HEK293T (cell line): ENCODE measurements at regions not wholly inside any gene's neighbourhood (a gene's known extent, or its start where the extent isn't known, plus 50 kb on each side); places are given as distances from the start of the nearest gene placed in this dataset.

Experiments
- ARNT ChIP-seq: fragments of 450-650 bp; IDR thresholded peaks from 2 replicates; pipeline ENCODE4 v1.6.1; 2017; ENCODE audit warnings: mild to moderate bottlenecking
- CTBP1 ChIP-seq: fragments of 450-650 bp; IDR thresholded peaks from 2 replicates; pipeline ENCODE4 v1.6.1; 2016; ENCODE audit warnings: borderline replicate concordance
- ELF4 ChIP-seq: fragments of 450-650 bp; IDR thresholded peaks from 2 replicates; pipeline ENCODE4 v1.6.1; 2017; ENCODE audit warnings: antibody characterized with exemption
- FOXA1 ChIP-seq: fragments of 450-650 bp; IDR thresholded peaks from 2 replicates; pipeline ENCODE4 v1.6.1; 2016; ENCODE audit warnings: mild to moderate bottlenecking
- FOXM1 ChIP-seq: fragments of 450-650 bp; IDR thresholded peaks from 2 replicates; pipeline ENCODE4 v1.6.1; 2017; ENCODE audit warnings: mild to moderate bottlenecking, borderline replicate concordance
- HDGF ChIP-seq: fragments of 450-650 bp; IDR thresholded peaks from 2 replicates; pipeline ENCODE4 v1.6.1; 2017; ENCODE audit warnings: antibody characterized with exemption, borderline replicate concordance
- NFRKB ChIP-seq: fragments of 450-650 bp; IDR thresholded peaks from 2 replicates; pipeline ENCODE4 v1.6.1; 2016; ENCODE audit warnings: mild to moderate bottlenecking, moderate library complexity
- SP1 ChIP-seq: fragments of 450-650 bp; IDR thresholded peaks from 2 replicates; pipeline ENCODE4 v1.6.1; 2017
- SUZ12 ChIP-seq: fragments of 450-650 bp; IDR thresholded peaks from 2 replicates; pipeline ENCODE4 v1.6.1; 2016; ENCODE audit warnings: mild to moderate bottlenecking
- TARDBP ChIP-seq: fragments of 450-650 bp; IDR thresholded peaks from 2 replicates; pipeline ENCODE4 v1.6.1; 2016
- ZNF384 ChIP-seq: fragments of 450-650 bp; IDR thresholded peaks from 2 replicates; pipeline ENCODE4 v1.6.1; 2016
- TF ChIP-seq, protein P1 (sequence below): fragments of 450-650 bp; IDR thresholded peaks from 2 replicates; pipeline ENCODE4 v1.6.1; 2016

DNA sequence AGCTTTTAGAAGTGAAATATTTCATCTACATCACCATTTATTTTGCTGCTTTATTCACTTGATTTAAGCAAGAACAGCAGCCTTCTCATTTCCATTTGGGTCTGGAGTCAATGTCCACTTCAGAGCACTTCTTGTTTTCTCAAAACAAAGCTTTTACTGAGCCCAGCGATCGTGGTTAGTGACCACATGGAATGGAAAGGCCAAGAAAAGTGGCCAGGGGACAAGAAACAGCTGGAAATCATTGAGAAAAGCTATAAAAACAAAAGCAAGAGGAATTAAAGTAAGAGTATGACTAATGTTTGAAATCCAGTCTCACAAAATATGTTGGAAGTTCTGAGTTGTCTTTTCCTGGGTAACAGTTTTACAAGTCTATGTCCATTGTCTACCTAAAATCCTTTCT is 328.4 kb upstream of the INTU start:
- no peak for TF ChIP-seq ZNF384
- no peak for TF ChIP-seq FOXM1
- TF ChIP-seq SUZ12 = no peak
- no peak for TF ChIP-seq NFRKB
- TF ChIP-seq TARDBP = no peak
- TF ChIP-seq SP1 = no peak
- TF ChIP-seq FOXA1 = no peak
- TF ChIP-seq, protein P1, sequence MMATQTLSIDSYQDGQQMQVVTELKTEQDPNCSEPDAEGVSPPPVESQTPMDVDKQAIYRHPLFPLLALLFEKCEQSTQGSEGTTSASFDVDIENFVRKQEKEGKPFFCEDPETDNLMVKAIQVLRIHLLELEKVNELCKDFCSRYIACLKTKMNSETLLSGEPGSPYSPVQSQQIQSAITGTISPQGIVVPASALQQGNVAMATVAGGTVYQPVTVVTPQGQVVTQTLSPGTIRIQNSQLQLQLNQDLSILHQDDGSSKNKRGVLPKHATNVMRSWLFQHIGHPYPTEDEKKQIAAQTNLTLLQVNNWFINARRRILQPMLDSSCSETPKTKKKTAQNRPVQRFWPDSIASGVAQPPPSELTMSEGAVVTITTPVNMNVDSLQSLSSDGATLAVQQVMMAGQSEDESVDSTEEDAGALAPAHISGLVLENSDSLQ = no peak
- TF ChIP-seq HDGF = no peak
- TF ChIP-seq ARNT = no peak
- TF ChIP-seq ELF4 = no peak
- no peak for TF ChIP-seq CTBP1
